ENCODE measurements at regions not wholly inside any gene's neighbourhood (a gene's known extent, or its start where the extent isn't known, plus 50 kb on each side); places are given as distances from the start of the nearest gene placed in this dataset.

- DNase-seq: no peak
Observed at GRCh38 chrX:13266641-13267345, 53.1 kb downstream of the ATXN3L start.

- DNase-seq: no peak
Observed at GRCh38 chrX:13265549-13266132, 54.2 kb downstream of the ATXN3L start.

GRCh38 chrX:13265111-13265510, 54.7 kb downstream of the ATXN3L start:
- no peak for DNase-seq

DNA sequence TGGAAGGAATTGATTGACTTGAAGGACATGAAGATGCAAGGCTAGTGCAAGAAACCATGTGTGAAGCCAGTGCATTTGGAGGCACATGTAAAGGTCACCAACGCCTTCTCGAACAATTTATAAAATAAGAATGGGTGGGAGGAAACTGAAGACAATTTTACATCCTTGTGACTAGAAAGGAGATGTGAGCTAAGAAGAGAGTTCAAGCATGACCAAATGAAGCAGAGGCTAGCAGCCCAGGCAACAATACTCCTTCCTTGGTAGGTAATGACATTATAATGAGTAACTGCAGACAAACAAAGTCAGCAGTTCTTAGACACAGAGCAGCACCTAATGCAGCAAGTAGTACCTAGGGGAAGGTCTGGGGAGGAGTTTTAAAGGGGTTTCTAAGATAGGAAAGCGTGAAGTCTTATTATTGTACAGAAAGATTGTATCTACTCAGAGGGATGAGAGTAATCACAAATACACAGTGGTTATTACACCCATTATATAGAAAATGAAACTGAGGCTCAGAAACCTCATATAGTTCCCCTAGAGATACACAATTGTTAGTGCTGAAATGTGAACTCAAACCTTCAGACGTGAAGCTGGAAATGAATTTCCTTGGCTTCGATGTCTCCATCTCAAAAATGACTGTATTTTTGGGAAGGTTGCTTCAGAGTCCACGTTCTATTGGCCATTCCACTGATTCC, 56.1 kb downstream of the ATXN3L start:
- DNase-seq: no peak

DNA sequence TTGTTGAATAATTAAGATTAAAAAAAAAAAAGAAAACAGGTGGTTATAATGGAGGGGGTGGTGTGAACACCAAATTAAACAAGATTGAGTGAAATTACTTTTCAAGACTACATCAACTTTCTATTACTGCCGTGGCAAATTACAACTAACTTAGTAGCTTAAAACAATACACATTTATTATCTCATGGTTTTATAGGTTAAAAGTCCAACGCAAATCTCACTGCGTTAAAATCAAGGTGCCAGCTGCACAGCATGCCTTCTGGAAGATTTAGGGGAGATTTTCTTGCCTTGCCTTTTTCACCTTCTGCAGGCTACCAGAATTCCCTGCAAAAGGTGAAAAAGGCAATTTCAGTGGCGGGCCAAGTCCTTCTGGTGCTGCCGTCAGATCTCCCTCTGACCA, 58.5 kb downstream of the ATXN3L start:
- DNase-seq: no peak

DNA sequence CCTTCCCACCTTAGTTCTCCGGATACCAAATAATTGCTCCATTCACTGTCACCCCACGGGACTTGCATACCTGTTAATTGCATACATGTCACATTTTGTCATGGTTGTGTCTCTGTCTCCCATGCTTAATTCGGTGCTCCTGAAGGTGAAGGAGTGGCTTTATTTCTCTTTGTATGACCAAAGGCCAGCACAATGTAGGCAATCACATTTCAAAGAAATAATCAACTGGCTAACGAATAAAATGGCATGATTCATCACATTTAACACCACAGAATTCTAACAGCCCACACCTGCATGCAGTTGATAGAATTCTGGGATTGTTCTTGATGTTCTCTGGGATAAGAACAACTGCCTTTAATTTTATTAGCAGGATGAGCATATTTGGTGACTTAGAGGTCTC, 59.3 kb downstream of the ATXN3L start:
- DNase-seq: no peak

GRCh38 chrX:13258725-13259124, 61.1 kb downstream of the ATXN3L start:
- DNase-seq: no peak

DNA sequence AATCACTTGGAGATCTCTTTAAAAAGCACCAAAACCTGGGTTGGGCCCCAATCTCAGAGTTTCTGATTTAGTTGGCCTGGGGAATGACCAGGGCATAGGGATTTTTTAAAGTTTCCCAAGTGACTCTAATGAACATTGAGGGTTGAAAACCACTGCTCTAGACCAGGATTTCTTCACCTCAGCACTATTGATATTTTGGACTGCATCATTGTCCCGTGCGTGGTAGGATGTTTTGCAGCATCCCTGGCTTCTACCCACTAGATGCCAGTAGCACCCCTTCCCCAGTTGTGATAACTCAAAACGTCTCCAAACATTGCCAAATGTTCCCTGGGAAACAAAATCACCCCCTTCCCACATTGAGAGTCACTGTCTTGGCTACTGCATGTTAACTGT, 61.8 kb downstream of the ATXN3L start:
- DNase-seq: no peak

- DNase-seq: no peak
Observed at GRCh38 chrX:13257223-13258051, 62.4 kb downstream of the ATXN3L start.

DNA sequence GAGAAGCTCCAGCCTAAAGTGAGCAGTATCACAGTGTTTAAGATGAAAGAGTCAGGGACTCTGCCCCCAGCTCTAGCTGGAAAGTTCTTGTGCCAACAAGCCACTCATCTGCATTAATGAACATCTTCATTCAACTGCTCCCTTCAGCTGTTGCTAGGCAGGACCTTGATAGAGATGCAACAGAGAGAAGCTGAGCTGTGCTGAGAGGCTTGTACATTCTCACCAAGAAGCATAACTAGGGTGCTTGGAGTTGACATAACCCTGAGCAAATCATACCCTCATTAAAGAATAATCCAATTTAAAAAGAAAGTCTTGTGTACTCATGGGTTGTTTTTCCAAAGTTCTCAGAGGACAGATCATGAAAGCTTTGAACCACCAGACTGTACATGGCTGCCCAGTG, 63.2 kb downstream of the ATXN3L start:
- DNase-seq: no peak

DNA sequence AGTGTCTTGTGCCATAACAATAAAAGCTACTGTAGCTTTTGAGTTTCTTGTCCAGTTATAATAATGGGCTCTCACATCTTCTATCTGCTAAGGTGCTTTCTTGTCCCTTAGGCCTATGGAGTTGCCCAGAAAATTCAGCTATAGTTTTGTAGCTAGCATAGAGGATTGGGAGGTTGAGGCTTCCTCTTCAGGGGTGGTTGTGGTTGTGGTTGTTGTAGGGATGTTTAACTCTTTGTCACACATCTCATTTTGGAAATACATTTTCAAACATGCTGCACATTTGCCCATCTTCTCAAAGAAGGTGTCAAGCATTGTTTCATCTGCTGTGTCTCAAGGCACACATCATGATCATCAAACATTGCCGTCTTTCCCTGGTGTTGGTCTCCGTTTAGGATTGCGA, 65.0 kb downstream of the ATXN3L start:
- no peak for DNase-seq

GRCh38 chrX:13254076-13254785, 65.6 kb downstream of the ATXN3L start:
- peak; percentile 61 for DNase-seq

DNA sequence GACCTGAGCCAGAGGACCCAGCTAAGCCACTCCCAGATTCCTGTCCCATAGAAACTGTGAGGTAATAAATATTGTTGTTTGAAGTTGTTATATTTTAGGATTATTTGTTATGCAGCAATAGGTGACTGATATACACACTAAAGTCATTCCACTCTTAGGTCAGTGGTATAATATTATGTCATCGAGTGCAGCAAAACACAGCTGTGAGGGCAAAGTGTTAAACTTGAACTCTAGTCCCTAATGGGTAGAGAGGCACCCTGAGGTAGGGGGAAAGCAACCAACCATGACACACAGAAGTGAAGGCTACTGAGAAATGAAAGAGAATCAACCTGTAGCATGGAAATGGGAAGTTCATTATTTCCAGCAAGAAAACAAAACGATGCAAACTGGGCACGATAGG, 66.6 kb downstream of the ATXN3L start:
- DNase-seq: no peak

- no peak for DNase-seq
Observed at GRCh38 chrX:13252726-13253125, 67.1 kb downstream of the ATXN3L start.

GRCh38 chrX:13250826-13251580, 68.8 kb downstream of the ATXN3L start:
- no peak for DNase-seq

DNA sequence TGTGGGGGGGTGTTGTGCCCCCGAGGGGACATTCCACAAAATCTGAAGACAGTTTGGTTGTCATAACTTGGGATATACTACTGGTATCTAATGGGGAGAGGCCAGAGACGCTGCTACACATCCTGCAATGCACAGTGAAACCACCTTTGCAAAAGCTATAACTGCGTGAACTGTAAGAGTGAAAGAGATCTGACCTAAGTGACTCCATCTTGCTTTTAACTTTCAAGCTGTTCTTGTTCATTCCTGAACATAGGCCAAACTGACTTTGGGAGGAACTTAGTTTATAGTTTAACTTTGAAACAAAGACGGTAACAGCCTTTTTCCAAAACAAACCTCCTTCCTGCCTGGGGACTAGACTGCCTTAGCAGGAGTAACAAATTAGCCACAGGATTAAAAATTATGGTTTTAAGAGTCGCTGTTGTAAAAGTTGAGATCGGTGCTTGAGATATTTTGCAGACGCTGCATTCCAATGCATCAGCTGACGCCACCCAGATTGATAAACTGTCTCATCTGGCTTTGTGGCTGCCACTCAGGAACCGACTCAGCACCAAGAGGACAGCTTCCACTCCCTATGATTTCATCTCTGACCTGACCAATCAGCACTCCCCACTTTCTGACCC, 70.9 kb downstream of the ATXN3L start:
- no peak for DNase-seq

- no peak for DNase-seq
Observed at GRCh38 chrX:13239272-13239671, 80.6 kb downstream of the ATXN3L start.

GRCh38 chrX:13235930-13236329, 83.9 kb downstream of the ATXN3L start:
- DNase-seq: no peak

- DNase-seq: no peak
Observed at GRCh38 chrX:13232484-13232883, 87.4 kb downstream of the ATXN3L start.

DNA sequence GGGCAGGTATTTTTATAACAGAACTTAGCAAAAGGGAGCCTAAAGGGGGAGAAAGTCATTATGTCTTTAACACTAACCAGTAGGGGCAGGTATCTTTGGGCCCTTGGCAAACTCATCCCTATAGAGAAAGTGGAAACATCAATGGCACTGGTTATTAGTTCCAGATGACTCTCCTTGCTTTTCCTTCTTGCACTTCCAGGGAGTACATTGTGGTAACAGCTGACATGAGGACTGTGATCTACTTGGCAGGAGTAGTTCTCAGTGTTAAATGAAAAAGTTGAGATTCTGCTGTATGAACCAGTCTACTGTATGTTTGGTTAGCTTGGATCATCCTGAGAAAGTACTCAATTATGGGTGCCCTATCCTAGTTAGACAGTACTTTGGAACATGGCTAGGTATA, 93.6 kb downstream of the ATXN3L start:
- no peak for DNase-seq

- no peak for DNase-seq
Observed at GRCh38 chrX:13223868-13224567, 95.8 kb downstream of the ATXN3L start.
